Heart left ventricle (tissue), 13 donors: ENCODE measurements at regions not wholly inside any gene's neighbourhood (a gene's known extent, or its start where the extent isn't known, plus 50 kb on each side); places are given as distances from the start of the nearest gene placed in this dataset.

Experiments
- POLR2A ChIP-seq, 2 donors: fragments of 450-650 bp; IDR thresholded peaks; one replicate each; pipeline ENCODE4 v1.6.1; 2017; ENCODE audit warnings: antibody characterized with exemption in 2 of 2, mild to moderate bottlenecking in 2 of 2, moderate library complexity in 2 of 2
- TF ChIP-seq, protein P1 (sequence below), 12 donors: fragments of 200-600 bp; sonication (generic) in 4 of 12; IDR thresholded peaks; one replicate each; pipeline versions ENCODE4 v1.5.0 to v1.8.0; 2018 to 2022; ENCODE audit warnings: antibody characterized with exemption in 12 of 12, mild to moderate bottlenecking in 5 of 12
- donor health status: ischemic (EF 13 %, LVEDD 7.1; RV severe dilation, severe dysfunction).
- donor health status: DM: no; HTN: yes; CAD: no.
- donor health status: DM: no; HTN: no; CAD: no.
- donor health status: ischemic (EF 25% LVEDD 6.9; RV normal size, moderate dysfunction).
- donor health status: ischemic (EF 25% LVEDD 5.7; RV mildly dilated, moderate dysfunction).
- donor health status: ischemic (EF 35%, LVEDD 5.7; RV mildly dilated, moderate dysfunction).
- donor health status: nonischemic (EF 11% LVEDD 7.7; RV severe dilation, severe dysfunction).
- donor health status: DM: yes; HTN: yes; CAD: no.
- donor health status: PGD.
- donor health status: ischemic (EF 29% LVEDD 5.4; RV normal size, mild dysfunction).
- donor health status: nonischemic (EF 23%, LVEDD 6.1; RV moderate dilation, normal function).

GRCh38 chr12:97813301-97813700, 350.7 kb downstream of the RMST start:
- TF ChIP-seq, protein P1, sequence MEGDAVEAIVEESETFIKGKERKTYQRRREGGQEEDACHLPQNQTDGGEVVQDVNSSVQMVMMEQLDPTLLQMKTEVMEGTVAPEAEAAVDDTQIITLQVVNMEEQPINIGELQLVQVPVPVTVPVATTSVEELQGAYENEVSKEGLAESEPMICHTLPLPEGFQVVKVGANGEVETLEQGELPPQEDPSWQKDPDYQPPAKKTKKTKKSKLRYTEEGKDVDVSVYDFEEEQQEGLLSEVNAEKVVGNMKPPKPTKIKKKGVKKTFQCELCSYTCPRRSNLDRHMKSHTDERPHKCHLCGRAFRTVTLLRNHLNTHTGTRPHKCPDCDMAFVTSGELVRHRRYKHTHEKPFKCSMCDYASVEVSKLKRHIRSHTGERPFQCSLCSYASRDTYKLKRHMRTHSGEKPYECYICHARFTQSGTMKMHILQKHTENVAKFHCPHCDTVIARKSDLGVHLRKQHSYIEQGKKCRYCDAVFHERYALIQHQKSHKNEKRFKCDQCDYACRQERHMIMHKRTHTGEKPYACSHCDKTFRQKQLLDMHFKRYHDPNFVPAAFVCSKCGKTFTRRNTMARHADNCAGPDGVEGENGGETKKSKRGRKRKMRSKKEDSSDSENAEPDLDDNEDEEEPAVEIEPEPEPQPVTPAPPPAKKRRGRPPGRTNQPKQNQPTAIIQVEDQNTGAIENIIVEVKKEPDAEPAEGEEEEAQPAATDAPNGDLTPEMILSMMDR (IDR thresholded peaks at IDR 0.05): no peak
- TF ChIP-seq POLR2A (IDR thresholded peaks at IDR 0.05): no peak
